H1 (cell line): ENCODE measurements at regions not wholly inside any gene's neighbourhood (a gene's known extent, or its start where the extent isn't known, plus 50 kb on each side); places are given as distances from the start of the nearest gene placed in this dataset.

Source experiments
- CTCF ChIP-seq, 3 experiments: IDR thresholded peaks; 1 replicate in 2 of 3; 2 replicates in 1 of 3; pipeline versions ENCODE4 v1.5.1 to v1.6.1; 2011; ENCODE audit warnings: low read length in 3 of 3, mild to moderate bottlenecking in 3 of 3, inconsistent platforms in 2 of 3, low read depth in 1 of 3, moderate library complexity in 1 of 3; ENCODE audit not compliant: insufficient read depth in 1 of 3; ENCODE audit errors: control extremely low read depth in 1 of 3
- EZH2 ChIP-seq: fragments of 200-600 bp; sonication (generic); IDR thresholded peaks from 2 replicates; pipeline ENCODE4 v1.7.1; 2012; ENCODE audit warnings: low read depth, mild to moderate bottlenecking, moderate library complexity, low read length, inconsistent platforms; ENCODE audit not compliant: severe bottlenecking
- JUND ChIP-seq: IDR thresholded peaks from 2 replicates; pipeline ENCODE4 v1.6.1; 2011; ENCODE audit warnings: mild to moderate bottlenecking, improper control_type of control experiment, low read length
- POU5F1 ChIP-seq: IDR thresholded peaks from 2 replicates; pipeline ENCODE4 v1.6.1; 2011; ENCODE audit warnings: low read depth, mild to moderate bottlenecking, low read length, moderate library complexity
- SP2 ChIP-seq: IDR thresholded peaks from 2 replicates; pipeline ENCODE4 v1.6.1; 2012; ENCODE audit warnings: mild to moderate bottlenecking, low read length, inconsistent platforms
- TAF1 ChIP-seq: IDR thresholded peaks from 2 replicates; pipeline ENCODE4 v1.6.1; 2011; ENCODE audit warnings: mild to moderate bottlenecking, low read depth, low read length

GRCh38 chr6:22383016-22383415 lies 86.2 kb upstream of the PRL start:
- no peak for TF ChIP-seq POU5F1
- no peak for TF ChIP-seq SP2
- no peak for TF ChIP-seq JUND
- no peak for TF ChIP-seq TAF1
- TF ChIP-seq CTCF (IDR thresholded peaks at IDR 0.05; ENCODE audit: control extremely low read depth in 1 of 3, insufficient read depth in 1 of 3, low read depth in 1 of 3, low read length in 3 of 3) = no peak
- no peak for TF ChIP-seq EZH2
